ENCODE measurements at regions not wholly inside any gene's neighbourhood (a gene's known extent, or its start where the extent isn't known, plus 50 kb on each side); places are given as distances from the start of the nearest gene placed in this dataset.

- H3K4me3 ChIP-seq: no peak overlapping the region
- no peak overlapping the region for H3K27ac ChIP-seq
- DNase-seq (ENCODE audit: low spot score): no peak
- TF ChIP-seq CTCF (IDR thresholded peaks at IDR 0.05): no peak
Observed at GRCh38 chr6:12393100-12393499, 102.9 kb downstream of the EDN1 start.

- no peak overlapping the region for H3K4me3 ChIP-seq
- TF ChIP-seq CTCF (IDR thresholded peaks at IDR 0.05): no peak
- DNase-seq (ENCODE audit: low spot score): no peak
- no peak overlapping the region for H3K27ac ChIP-seq
Observed at GRCh38 chr6:12394170-12394569, 104.0 kb downstream of the EDN1 start.

GRCh38 chr6:12395898-12396297 is 105.7 kb downstream of the EDN1 start:
- peak; percentile 9 for TF ChIP-seq CTCF (IDR thresholded peaks at IDR 0.05)
- no peak for DNase-seq (ENCODE audit: low spot score)
- no peak overlapping the region for H3K4me3 ChIP-seq
- H3K27ac ChIP-seq: no peak overlapping the region

- no peak for DNase-seq (ENCODE audit: low spot score)
- no peak overlapping the region for H3K4me3 ChIP-seq
- TF ChIP-seq CTCF (IDR thresholded peaks at IDR 0.05): no peak
- H3K27ac ChIP-seq: peak overlapping the region; percentile 21 to 73
Observed at GRCh38 chr6:12401200-12401599, 111.0 kb downstream of the EDN1 start.

- peak overlapping the region; percentile 38 to 53 for H3K27ac ChIP-seq
- no peak overlapping the region for H3K4me3 ChIP-seq
- DNase-seq (ENCODE audit: low spot score): no peak
- TF ChIP-seq CTCF (IDR thresholded peaks at IDR 0.05): no peak
Observed at GRCh38 chr6:12403201-12403826, 113.2 kb downstream of the EDN1 start.

GRCh38 chr6:12403947-12404647 is 113.9 kb downstream of the EDN1 start:
- DNase-seq (ENCODE audit: low spot score): no peak
- H3K27ac ChIP-seq: peak overlapping the region; percentile 38 to 53
- no peak overlapping the region for H3K4me3 ChIP-seq
- TF ChIP-seq CTCF (IDR thresholded peaks at IDR 0.05): no peak

- Histone ChIP-seq H3K27ac (no peak overlapping the region), H3K4me3 (no peak overlapping the region)
- no peak for TF ChIP-seq CTCF (IDR thresholded peaks at IDR 0.05)
Observed at GRCh38 chr6:12404651-12405050, 114.5 kb downstream of the EDN1 start.

More at GRCh38 chr6:12404651-12405050, 114.5 kb downstream of the EDN1 start:
- no peak for DNase-seq (ENCODE audit: low spot score)

Data from coronary artery (tissue), 2 donors.